BJ (cell line): ENCODE measurements at regions not wholly inside any gene's neighbourhood (a gene's known extent, or its start where the extent isn't known, plus 50 kb on each side); places are given as distances from the start of the nearest gene placed in this dataset.
A peak's percentile ranks its signal among the peaks of the same experiment; 100 is the strongest.
"Not testable (repeated sequence)": the region's sequence is repeated elsewhere in the genome, so short reads cannot be mapped to it uniquely, and the experiment has no call there.

Experiments
- CTCF ChIA-PET: fragments of 350-600 bp; formaldehyde crosslinking; extraction: SDS; loops from one replicate; lab custom pipeline; 2021; ENCODE audit warnings: antibody characterized with exemption, inconsistent platforms; lab: Yijun Ruan, JAX
- POLR2A ChIA-PET: fragments of 300-600 bp; sonication (Branson Sonifier 250); formaldehyde crosslinking; extraction: SDS; loops from one replicate; lab custom pipeline; 2021; ENCODE audit warnings: antibody characterized with exemption; lab: Charles Lee
- DNase-seq: peaks from one replicate; pipeline ENCODE4 v3.0.0-alpha.2; 2011; ENCODE audit warnings: low read depth
- H3K27me3 ChIP-seq: 2 replicates; pipeline ENCODE4 v1.6.0; 2011; ENCODE audit warnings: low read length; ENCODE audit not compliant: control insufficient read depth, insufficient read depth
- H3K36me3 ChIP-seq: 2 replicates; pipeline ENCODE4 v1.5.1; 2011; ENCODE audit warnings: low read length; ENCODE audit not compliant: control insufficient read depth, insufficient read depth
- H3K4me3 ChIP-seq: 2 replicates; pipeline ENCODE4 v1.5.1; 2011; ENCODE audit warnings: low read depth, mild to moderate bottlenecking, control low read depth, low read length
- TF ChIP-seq, protein P1 (sequence below): IDR thresholded peaks from 2 replicates; pipeline ENCODE4 v1.5.1; 2011; ENCODE audit warnings: low read depth, mild to moderate bottlenecking, control low read depth, inconsistent platforms, low read length, moderate library complexity; ENCODE audit not compliant: insufficient read depth

DNA sequence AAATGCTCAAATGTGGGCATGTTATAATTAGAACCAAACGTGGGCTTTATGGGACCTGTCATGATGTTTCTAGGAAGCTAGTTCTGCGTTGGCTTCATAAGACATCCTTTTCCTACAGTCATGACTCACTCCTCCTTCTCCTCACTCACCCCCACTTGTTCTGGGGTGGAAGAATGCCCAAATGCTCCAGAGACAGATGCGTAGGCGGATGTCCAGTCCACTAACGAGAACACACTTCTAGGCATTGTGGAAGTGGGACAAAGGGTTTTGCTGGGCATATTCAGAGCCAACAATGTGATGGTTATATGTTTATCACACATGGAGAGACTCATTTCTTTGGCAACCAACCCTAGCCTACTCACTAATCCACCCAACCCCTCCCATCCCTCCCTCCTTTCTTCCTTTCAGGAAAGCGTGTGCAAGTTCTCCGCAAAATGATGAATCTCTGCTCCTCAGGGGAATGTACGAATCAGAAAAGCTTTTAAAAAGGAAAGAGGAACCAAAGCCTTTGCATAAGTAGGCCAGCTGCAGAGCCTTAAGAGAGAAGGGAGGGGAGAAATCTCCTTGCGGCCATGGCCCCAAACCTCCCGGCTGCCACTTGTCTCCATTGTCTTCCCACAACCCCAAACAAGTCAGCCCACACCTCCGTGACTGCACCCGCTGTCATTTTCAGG, 123.0 kb upstream of the SPRED1 start:
- Histone ChIP-seq H3K36me3 (no peaks in the 10 kb centered on the region), H3K27me3 (0 out of 2 replicates have a peak, but pooled peaks cover 1% of the 10 kb centered on the region), H3K4me3 (peak overlapping the region; percentile 22)
- TF ChIP-seq, protein P1, sequence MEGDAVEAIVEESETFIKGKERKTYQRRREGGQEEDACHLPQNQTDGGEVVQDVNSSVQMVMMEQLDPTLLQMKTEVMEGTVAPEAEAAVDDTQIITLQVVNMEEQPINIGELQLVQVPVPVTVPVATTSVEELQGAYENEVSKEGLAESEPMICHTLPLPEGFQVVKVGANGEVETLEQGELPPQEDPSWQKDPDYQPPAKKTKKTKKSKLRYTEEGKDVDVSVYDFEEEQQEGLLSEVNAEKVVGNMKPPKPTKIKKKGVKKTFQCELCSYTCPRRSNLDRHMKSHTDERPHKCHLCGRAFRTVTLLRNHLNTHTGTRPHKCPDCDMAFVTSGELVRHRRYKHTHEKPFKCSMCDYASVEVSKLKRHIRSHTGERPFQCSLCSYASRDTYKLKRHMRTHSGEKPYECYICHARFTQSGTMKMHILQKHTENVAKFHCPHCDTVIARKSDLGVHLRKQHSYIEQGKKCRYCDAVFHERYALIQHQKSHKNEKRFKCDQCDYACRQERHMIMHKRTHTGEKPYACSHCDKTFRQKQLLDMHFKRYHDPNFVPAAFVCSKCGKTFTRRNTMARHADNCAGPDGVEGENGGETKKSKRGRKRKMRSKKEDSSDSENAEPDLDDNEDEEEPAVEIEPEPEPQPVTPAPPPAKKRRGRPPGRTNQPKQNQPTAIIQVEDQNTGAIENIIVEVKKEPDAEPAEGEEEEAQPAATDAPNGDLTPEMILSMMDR: no peak
- CTCF ChIA-PET: interaction anchor here (0.7 to 1.7 kb wide), 4 partner anchors 122 to 144 kb away, joined by 3 to 4 read pairs (median 4); partner anchors contain the start of gene SPRED1
- peak; percentile 99 for DNase-seq
- POLR2A ChIA-PET: interaction anchor here (0.7 kb wide), 2 partner anchors 16 to 1384 kb away, joined by 5 to 7 read pairs; no protein-coding TSS in a partner anchor

DNA sequence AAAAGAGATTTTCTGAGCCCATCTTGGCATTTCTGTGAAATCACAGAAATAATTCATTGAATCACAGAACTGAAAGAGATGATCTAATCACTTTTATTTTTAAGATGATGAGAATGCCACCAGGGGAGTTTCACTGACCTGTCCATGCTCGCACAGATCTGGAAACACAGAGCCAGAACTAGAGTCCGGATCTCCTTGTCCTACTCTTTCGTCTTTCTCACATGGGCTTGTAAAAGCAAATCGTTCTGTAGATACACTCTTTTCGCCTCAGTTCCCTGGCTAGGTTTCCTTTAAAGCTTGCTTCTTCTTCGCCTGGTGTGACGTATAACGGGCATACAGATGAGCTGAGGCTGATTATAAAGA, 122.5 kb upstream of the SPRED1 start:
- Histone ChIP-seq H3K27me3 (0 out of 2 replicates have a peak, but pooled peaks cover 1% of the 10 kb centered on the region), H3K36me3 (no peaks in the 10 kb centered on the region), H3K4me3 (peak overlapping the region; percentile 22)
- TF ChIP-seq, protein P1: no peak
- ChIA-PET CTCF (interaction anchor here (1.0 to 1.7 kb wide), 4 partner anchors 39 to 127 kb away, joined by 3 to 4 read pairs (median 4); partner anchors contain the start of gene SPRED1), POLR2A (interaction anchor here (0.6 to 0.7 kb wide), 3 partner anchors 16 to 1384 kb away, joined by 3 to 7 read pairs (median 5); partner anchors contain the start of gene SPRED1)
- DNase-seq: no peak

DNA sequence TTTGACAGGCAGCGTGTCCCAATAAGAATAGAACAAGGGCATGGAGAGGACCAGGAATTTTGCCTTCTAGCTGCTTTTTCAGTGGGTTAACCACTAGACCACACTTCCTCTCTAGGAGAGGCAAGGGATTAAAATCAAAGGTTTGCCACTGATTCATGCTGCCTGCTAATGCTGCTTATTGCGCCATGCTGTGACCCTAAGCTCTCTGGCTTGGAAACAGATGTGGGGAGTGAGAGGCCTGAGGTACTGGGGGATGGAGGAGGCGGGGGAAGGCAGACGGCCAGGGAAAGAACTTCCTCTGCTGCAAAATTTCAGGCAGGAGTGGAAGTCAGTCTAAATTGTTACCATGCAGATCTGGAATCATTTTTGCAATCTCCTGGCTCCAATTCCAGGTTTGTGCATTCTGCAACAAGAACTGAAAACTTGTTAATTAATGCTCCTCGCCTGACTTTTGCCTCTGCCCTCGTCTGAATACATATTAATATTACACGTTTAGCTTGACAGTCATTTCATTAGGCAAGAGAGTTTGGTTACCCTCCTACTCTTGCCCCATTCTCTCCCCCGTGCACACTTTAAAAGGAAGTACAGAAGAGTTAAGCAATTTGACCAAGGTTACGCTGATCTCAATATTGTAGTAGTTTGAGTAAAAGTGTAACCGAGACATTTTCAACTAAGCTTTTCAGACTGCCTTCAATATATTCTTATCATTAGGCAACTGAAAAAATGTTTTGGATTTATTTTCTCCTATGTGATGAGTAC, 121.7 kb upstream of the SPRED1 start:
- DNase-seq: peak; percentile 92
- POLR2A ChIA-PET: interaction anchor here (0.6 kb wide), 1 partner anchor 122 kb away, joined by 3 read pairs; the partner anchor contains the start of gene SPRED1
- H3K4me3 ChIP-seq: no peak overlapping the region
- no peaks in the 10 kb centered on the region for H3K36me3 ChIP-seq
- 0 out of 2 replicates have a peak, but pooled peaks cover 1% of the 10 kb centered on the region for H3K27me3 ChIP-seq
- CTCF ChIA-PET: interaction anchor here (0.6 to 1.7 kb wide), 5 partner anchors 40 to 385 kb away, joined by 3 to 4 read pairs (median 4); partner anchors contain the start of gene SPRED1
- TF ChIP-seq, protein P1: no peak

DNA sequence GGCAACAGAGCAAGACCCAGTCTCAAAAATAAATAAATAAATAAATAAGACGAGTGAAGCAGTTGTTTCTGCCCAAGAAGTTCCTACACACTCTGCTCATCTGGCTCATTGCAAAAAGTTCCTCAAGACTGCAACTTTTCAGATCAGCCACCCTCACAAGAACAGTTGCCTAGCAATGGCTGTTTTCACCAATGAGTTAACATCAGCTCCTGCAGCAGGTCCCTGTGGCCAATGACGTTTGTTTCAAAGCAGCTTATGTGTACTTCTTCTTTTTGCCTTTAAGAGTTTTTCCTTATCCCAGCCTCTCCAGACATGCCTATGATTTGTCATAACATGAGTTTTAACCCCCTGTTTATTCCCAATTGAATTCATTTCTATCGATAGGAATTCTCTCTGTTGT, 118.4 kb upstream of the SPRED1 start:
- ChIA-PET POLR2A (no interaction called here), CTCF (no interaction called here)
- Histone ChIP-seq H3K4me3 (no peak overlapping the region), H3K27me3 (0 out of 2 replicates have a peak, but pooled peaks cover 1% of the 10 kb centered on the region), H3K36me3 (no peaks in the 10 kb centered on the region)
- TF ChIP-seq, protein P1: no peak
- no peak for DNase-seq

DNA sequence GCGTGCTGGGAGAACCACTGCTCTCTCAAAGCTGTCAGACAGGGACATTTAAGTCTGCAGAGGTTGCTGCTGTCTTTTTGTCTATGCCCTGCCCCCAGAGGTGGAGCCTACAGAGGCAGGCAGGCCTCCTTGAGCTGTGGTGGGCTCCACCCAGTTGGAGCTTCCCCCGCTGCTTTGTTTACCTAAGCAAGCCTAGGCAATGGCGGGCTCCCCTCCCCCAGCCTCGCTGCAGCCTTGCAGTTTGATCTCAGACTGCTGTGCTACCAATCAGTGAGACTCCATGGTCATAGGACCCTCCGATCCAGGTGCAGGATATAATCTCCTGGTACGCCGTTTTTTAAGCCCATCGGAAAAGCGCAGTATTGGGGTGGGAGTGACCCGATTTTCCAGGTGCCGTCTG, 110.4 kb upstream of the SPRED1 start:
- DNase-seq, CTCF ChIA-PET, POLR2A ChIA-PET, H3K4me3 ChIP-seq, H3K36me3 ChIP-seq, H3K27me3 ChIP-seq: not testable (repeated sequence)
